IPS DF 4.7 (cell line): ENCODE measurements at regions not wholly inside any gene's neighbourhood (a gene's known extent, or its start where the extent isn't known, plus 50 kb on each side); places are given as distances from the start of the nearest gene placed in this dataset.
"Not testable (repeated sequence)": the region's sequence is repeated elsewhere in the genome, so short reads cannot be mapped to it uniquely, and the experiment has no call there.

Experiments used
- DNase-seq: peaks from one replicate; pipeline ENCODE4 v3.0.0-alpha.2; 2013; ENCODE audit warnings: low spot score; ENCODE audit errors: extremely low read depth

DNA sequence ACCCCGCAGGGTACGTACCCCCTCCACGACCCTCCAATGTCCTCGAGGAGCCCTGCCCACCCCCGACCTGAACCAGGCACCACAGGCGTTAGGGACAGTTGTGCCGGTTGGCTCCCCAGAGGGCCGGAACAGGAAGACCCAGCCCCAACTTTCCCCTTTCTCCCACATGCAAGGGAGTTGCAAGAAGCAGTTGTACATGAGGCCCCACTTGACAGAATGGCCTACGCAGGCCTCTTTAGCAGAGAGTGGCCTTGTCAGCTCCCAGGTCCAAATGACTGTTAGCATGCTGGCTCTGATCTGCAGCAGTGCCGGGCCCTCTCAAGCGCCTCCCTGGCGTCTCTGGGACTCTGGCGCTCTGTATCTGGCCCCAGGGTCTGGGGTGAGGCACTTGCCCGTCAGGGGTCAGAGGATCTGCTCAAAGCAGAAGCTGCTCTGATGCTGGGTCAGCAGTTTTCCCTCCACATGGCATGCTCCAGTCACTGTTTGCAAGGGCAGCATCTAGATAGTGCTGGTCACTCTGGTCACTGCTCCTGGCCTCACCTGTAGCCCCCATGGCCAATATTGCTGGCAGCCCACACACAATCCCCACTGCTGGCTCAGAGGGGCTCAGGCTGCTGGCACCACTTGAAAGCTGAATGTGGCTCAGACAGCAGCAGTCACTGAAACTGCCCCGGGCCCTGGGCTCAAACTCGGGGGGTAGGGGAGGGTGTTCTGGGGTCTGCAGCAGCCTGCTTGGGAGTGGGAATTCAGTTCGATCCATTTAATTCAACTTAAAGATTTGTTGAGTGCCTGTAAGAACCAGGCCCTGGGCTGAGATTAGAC, 254.5 kb downstream of the FAM43A start:
- no peak for DNase-seq

DNA sequence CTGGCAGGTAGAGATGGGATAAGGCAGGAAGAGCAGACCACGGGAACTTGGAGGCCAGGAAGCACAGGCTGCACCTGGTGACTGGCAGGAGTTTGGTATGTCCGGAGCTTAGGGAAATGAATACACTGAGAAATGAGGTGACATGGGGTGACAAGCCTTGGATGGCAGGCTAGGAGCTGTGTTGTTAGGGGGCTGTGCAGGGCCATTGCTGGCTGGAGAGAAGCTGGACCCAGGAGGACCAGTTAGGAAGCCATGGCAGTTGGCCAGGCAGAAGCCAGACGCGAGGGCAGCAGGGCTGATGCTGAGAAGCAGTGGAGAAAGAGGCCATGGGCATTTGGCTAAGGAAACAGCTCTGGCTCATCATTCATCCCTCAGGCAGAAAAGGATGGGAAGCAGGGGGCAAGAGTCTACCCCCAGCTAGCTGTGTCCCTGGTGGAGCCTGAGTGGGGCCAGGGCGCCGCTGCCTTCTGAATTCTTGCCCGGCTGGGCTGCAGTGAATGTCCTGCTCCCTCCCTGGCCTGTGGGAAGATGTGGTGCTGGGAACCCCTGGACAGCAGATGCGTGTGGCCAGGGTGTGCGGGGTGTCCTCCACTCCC, 255.8 kb downstream of the FAM43A start:
- no peak for DNase-seq

DNA sequence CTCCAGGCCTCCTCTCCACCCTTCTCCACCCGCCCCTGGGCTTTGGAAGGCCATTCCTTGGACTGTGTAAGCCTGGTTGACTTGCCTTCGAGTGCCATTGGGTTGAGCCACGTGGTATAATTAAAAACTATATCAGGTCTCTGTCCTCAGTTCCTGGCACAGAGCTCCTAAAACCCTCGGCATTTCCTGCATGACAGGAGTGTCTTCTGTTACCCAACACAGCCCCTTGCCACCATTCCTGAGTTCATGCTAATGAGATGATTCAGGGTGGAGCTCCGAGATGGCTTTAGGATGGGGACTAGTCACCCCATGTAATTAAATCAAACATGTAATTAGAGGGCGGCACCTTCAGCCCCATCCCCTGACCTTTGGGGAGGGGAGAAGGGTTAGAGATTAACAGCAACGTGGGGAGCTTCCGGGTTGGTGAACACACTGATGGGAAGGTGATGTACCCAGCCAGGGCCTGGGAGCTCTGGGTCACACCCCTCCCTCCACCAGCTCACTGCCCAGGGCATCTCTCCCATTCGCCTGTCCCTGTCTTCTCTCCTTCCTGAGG, 256.4 kb downstream of the FAM43A start:
- no peak for DNase-seq

DNA sequence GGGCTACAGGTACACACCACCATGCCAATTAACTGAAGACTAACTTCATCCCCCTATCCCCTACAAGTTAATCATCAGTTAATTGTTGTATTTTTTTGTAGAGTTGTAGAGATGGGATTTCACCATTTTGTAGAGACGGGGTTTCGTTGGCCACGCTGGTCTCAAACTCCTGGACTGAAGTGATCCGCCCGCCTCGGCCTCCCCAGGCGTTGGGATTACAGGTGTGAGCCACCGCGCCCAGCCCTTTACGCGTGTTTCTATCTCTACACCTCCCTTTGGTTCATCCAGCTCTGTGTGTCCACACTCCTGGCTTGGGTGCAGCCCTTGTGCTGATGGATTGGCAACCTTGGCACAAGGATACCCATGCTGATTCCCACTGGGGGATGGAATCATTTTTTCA, 258.8 kb downstream of the FAM43A start:
- no peak for DNase-seq

DNA sequence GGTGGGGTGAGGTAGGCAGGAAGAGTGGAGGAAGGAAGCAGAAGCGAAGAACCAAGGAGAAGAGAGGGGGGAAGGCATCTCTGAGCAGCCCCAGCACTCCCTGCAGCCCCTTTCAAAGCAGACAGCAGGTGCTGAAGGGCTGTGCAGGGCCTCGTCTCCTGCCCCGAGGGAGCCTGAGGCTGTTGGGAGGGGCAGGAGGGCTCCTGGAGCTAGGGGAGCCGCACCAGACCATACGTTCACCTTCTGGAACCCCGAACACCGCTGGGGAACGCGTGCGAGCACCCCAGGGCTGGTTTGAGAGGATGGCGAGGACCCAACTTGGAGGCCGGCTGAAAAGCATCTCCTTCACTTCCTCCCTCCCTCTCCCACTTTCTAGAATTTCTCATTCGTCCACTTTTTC, 259.8 kb downstream of the FAM43A start:
- DNase-seq = no peak

DNA sequence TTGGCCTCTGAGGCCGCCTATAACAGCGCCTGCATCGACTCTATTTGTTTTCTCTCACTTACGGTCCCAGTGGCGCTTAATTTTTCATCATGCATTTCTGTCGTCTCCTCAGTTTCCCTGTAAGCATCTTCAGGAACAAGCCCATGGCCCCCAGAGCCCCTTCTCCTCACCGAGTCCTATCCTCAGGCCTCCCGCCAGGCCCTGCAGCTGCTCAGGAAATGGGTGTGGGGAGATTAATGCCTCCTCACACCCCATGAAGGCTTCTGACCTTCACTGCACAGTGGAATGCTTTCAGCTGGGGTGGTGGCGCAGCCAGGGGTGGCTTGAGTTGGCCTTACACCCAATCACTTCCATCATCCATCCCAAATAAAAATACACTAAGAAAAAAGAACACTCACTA, 260.4 kb downstream of the FAM43A start:
- no peak for DNase-seq

DNA sequence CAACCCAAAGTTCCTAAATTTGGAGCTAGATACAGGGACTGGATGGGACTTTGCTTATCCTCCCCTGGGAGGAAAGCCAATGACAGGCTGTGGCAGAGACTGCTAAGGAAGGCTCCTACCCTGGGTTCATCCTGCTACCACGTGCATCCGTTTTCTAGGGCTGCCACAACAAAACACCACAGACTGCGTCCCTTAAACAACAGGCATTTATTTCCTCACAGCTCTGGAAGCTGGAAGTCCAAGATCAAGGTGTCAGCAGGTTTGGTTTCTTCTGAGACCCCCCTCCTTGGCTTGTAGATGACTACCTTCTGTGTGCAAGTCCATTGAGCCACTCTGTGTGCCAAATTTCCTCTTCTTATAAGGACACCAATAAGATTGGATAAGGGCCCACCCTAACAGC, 263.9 kb downstream of the FAM43A start:
- DNase-seq = no peak

DNA sequence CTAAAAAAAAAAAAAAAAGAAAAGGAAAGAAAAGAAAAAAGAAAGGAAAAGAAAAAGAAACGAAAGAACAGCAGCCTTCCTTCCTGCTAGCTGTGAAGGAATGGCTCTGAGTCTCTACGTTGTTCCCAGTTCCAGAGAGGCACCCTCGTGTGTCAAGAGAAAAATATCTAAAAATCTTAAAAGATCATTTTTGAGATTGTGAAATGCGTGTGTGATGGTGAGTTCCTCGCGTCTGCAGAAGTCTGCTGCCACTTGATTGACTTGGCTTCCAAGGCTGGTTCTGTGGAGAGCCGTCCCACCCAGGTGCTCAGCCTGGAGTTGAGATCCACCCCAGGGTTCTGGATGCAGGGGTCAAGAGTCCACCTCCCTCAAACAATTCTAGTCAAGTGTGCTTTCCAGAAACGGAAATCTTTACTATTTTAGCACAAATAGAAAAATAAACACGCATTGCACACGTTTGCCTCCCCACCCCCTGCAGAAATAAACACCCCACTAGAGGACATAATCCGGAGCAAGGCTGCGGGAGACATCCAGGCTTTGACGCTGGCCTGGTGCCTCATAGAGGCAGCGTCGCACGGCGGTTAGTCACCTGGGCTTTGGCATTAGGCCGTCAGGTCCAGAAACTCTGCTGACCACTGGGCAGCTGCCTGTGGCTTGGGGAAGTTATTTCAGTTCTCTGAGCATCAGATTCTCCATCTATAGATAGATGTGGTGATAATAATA, 265.4 kb downstream of the FAM43A start:
- no peak for DNase-seq

DNA sequence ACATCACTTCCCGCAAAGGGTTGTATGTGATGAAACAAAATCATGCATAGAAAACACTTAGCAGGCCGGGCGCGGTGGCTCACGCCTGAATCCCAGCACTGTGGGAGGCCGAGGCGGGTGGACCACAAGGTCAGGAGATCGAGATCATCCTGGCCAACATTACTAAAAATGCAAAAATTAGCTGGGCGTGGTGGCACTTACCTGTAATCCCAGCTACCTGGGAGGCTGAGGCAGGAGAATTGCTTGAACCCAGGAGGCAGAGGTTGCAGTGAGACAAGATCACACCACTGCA, 265.9 kb downstream of the FAM43A start:
- not testable (repeated sequence) for DNase-seq

DNA sequence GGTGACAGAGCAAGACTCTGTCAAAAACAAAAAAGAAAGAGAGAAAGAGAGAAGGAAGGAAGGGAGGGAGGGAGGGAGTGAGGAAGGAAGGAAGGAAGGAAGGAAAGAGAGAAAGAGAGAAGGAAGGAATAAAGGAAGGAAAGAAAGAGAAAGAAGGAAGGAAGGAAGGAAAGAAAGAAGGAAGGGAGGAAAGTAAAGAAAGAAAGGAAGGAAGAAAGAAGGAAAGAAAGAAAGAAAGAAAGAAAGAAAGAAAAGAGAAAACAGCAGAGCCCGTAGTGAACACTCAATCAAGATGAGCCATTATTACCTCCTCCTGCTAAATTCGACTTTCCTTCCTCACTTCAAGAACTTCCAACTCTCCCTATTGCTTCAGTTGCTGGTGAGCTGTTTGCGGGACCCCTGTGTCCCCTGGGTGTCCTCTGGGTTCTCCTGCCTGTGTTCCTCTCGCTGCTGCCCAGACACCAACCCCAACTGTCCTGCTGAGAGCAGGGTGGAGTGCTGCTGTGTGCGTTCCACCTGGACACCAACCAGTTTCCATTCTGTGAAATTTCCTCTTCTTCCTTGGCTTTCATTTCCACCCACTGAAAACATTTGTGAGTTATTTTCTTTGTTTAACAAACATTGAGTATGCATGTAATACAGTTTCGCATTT, 266.4 kb downstream of the FAM43A start:
- no peak for DNase-seq

DNA sequence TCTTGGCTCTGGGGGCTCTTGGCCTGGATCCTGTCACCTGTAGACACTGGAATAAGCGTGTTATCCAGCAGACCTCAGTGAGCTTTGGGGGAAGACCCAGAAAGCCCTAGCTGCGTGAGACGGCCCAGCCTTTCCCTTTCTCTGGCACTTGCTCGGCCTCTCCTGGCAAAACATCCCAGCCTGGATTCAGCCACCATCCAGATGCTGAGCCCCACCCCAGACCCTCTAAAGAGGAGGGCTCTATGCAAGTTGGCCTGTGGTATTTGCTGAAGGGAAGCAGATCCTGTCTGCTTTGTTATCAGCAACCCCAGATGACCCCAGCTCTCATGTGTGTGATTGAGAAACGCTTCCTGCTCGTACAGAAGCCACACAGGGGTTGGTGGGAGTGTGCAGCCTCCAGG, 267.2 kb downstream of the FAM43A start:
- DNase-seq = no peak

DNA sequence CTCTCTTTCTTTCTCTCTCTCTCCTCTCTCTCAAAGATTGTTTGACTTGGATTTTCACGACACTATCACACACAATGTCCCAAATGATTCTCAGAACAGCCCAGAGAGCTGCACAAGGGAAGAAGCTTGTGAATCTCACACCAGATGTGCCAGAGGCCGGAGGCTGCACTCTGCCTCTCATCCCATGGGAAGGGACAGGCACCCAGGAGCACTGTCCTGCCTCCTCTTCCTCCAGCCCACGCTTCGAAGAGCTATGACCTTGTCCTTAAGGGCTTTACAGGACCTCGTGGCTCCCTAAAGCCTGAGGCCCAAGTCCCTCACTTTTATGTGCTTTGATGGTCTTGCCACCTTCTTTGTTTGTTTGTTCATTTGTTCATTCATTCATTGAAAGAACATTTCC, 267.6 kb downstream of the FAM43A start:
- no peak for DNase-seq

DNA sequence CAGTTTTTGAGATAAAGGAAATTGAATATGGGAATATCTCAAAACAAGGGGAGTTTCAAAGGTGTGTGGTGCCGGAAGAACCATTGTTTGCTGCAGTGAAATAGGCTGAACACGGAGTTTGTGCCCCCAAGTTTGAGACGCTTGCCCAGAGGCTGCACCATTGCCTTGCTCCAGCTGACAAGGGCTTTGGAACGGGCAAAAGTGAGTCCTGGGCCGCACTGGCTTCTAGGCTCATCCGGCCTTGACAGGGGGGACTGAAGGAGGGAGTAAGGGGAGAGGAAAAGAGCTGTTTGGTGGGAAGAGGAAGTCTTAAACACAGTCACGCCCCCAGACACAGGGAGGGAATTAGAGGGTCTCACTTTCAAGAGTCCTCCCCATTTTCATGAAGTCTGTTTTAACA, 269.9 kb downstream of the FAM43A start:
- DNase-seq = no peak

DNA sequence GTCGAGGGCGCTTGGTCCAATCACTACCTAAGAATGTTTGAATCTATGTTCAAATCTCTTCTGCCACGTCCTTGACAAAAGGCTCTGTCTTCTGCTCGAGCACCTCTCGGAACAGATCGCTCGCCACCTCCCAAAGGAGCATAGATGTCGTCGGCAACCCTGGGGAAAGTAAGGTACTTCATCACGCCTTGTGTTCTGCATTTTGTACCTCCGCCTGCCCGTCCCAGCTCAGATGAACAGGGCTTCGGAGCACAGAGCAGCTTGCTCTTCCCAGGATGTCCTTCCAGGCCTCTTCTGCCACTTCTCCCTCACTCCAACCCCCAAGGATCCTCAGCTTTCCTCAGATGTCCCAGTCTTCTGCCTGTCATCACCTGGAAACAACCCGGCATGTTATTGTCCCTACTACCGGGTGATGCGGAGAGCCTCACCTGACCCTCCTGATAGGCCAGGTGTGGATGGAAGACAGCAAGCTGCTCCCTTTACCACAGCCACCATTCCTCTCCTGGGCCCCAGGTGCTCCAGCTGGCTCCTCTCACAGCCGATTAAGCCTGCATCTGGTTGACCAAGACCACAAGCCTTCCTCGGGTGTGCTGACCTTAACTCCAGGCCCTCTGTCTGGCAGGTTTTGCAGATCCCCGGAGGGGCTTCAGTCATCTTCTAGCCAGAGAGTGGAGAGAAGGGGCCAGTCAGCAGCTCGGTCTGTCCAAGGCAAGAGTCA, 270.5 kb downstream of the FAM43A start:
- no peak for DNase-seq

DNA sequence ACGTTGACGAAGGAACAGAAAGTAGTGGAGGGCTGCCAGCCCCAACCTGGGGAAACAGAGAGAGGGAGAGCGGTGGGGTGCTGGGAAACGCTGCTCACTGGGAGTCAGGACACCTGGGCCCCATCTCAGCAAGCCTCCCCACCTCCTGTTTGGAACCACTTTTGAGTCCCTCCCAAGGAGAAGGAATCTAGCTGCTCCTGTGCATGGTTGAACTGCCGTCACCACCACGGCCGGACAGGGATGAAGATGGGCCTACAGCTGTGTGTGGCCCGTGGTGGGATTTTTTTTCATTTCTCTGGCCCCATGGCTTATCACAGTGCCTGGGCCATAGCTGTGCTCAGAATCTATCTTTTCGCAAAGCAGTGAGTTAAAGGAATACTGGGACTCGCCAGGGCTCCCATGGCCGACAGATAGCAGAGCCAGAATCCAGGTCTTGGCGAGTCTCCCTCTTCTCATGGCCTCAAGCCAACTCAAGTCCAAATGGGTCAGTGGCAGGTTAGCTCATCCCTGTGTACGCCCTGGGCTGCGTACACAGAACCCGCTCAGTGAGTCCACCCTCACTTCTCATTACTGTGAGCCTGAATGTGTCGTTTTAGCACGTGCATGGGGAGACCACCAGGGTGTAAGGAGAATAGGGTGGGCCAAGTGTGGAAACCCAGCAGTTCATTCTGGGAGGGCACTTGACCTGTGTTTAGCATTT, 271.2 kb downstream of the FAM43A start:
- no peak for DNase-seq

DNA sequence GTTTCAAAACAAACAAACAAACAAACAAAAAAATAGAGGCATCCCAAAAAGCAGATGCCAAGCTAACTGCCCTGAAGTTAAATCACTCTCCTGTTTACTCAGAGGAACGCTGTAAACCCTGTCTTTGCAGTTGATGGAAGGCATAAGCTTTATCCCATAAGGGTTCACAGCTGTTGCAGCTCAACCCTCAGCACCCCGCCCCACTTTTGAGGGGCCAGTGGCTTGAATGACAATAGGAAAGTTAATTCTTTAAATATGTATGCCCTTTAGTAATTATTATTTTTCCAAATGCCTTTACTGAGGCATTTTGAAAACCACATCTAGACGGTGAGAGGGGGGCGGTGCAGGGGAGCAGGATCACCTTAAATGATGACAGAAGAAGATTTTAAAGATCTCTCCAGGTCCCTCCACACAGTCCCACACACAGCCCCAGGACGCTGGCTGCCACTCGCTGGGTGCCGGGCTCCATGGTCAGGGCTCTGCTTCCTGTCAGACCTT, 272.1 kb downstream of the FAM43A start:
- DNase-seq = no peak

DNA sequence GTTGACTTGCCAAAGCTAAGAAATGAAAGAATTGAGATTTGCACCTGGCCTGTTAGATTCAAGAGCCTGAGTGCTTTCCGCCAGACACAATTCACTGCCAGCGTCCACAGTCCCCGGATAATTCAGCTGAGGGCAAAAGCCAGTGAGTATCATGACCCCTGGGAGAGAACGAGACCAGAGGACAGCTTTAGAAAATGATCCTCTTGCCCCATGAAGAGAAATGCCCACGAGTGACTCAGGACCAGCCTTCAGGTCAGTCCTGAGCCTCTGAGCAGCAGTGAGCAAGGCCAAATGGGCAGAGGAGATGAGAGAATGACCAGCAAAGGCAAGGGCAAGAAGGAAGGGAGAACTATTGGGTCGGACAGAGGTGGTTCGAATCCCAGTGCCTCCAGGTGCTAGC, 273.5 kb downstream of the FAM43A start:
- no peak for DNase-seq

DNA sequence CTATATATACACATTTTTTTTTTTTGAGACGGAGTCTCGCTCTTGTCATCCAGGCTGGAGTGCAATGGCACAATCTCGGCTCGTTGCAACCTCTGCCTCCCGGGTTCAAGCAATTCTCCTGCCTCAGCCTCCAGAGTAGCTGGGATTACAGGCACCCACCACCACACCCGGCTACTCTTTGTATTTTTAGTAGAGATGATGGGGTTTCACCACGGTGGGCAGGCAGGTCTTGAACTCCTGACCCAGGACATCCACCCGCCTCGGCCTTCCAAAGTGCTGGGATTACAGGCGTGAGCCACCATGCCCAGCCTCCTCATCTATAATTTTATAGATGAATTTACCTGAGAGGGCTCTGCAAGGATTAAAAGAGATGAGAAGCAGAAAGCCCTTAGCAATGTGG, 274.0 kb downstream of the FAM43A start:
- DNase-seq = not testable (repeated sequence)

DNA sequence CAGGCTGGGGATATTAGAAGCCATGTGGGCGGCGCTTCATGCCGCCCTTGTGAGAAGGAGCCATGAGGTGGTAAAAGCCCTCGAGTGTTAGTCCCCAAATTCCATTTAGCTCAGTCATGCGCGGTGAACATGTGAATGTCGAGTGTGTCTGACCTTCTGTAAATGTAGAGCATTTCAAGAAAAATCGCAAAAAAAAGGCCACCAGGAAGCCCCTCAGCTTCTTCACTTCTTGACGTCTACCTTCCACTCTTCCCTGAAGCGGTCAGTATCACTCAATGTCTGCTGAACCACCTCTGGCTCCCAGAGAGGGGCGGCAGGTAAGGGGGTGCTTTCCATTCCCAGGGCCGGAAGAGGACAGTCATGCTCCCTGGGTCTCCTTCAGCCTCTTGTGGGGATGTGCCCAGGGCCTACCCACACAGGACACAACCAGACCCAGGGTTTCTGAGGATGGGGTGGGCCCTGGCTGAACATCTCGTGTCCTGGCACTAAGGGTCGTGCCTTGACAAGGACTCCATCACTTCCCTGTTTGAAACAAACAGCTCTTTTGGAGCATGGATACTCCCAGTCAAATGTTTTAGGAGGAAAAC, 274.9 kb downstream of the FAM43A start:
- no peak for DNase-seq

DNA sequence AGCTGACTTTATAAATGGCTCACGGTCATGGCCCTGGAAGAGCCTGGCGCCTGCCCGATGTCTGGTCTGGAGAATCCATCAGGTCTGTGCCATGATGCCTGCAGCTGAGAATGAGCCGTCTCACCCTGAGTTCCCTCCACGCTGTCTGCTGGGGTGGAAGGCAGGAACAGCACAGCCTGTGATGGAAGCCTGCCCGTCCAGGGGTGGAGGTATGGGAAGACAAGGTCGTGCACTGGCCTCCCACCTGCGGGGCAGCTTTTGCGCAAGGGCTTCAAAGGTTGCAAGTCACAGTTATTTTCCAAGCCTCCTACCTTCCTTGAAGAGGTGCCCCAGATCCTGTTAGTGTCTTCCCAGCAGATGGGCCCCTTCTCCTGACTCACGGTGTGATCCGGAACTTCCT, 275.5 kb downstream of the FAM43A start:
- DNase-seq = no peak
